Suprapubic skin (tissue), 3 donors: ENCODE measurements at regions not wholly inside any gene's neighbourhood (a gene's known extent, or its start where the extent isn't known, plus 50 kb on each side); places are given as distances from the start of the nearest gene placed in this dataset.

Experiments used
- POLR2AphosphoS5 ChIP-seq, 3 donors: sonication (generic); formaldehyde crosslinking; IDR thresholded peaks; one replicate each; pipeline ENCODE4 v1.6.1; 2017; ENCODE audit warnings: antibody characterized with exemption in 3 of 3
- TF ChIP-seq, protein P1 (sequence below), 2 donors: fragments of 200-600 bp in 1 of 2; fragments of 450-650 bp in 1 of 2; sonication (generic) in 1 of 2; IDR thresholded peaks; one replicate each; pipeline ENCODE4 v1.5.1; 2016 to 2019; ENCODE audit warnings: antibody characterized with exemption in 2 of 2, mild to moderate bottlenecking in 1 of 2, moderate library complexity in 1 of 2

DNA sequence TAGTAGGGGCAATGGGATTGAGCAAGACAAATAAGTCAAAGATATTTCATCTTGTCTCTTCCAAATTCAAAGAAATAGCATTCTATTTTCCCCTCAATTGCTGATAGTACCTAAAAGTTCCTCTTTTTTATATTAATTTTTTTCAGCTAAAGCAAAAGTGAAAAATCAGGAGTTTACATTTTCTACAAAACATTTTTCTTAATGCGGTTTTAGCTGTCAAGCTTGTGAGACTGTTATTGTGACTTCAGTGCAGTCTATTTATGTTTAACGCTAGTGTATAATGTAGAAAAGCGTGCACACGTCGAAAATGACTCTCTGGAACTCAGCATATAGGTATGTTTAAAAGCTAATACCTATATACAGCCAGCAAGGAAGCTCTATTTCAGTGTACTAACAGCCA, 119.8 kb downstream of the BTBD3 start:
- TF ChIP-seq, protein P1, sequence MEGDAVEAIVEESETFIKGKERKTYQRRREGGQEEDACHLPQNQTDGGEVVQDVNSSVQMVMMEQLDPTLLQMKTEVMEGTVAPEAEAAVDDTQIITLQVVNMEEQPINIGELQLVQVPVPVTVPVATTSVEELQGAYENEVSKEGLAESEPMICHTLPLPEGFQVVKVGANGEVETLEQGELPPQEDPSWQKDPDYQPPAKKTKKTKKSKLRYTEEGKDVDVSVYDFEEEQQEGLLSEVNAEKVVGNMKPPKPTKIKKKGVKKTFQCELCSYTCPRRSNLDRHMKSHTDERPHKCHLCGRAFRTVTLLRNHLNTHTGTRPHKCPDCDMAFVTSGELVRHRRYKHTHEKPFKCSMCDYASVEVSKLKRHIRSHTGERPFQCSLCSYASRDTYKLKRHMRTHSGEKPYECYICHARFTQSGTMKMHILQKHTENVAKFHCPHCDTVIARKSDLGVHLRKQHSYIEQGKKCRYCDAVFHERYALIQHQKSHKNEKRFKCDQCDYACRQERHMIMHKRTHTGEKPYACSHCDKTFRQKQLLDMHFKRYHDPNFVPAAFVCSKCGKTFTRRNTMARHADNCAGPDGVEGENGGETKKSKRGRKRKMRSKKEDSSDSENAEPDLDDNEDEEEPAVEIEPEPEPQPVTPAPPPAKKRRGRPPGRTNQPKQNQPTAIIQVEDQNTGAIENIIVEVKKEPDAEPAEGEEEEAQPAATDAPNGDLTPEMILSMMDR (IDR thresholded peaks at IDR 0.05) = no peak
- TF ChIP-seq POLR2AphosphoS5 (IDR thresholded peaks at IDR 0.05) = no peak
